CD14-positive monocyte (primary cell): ENCODE measurements at regions not wholly inside any gene's neighbourhood (a gene's known extent, or its start where the extent isn't known, plus 50 kb on each side); places are given as distances from the start of the nearest gene placed in this dataset.

Experiments
- DNase-seq, 3 donors: peaks; one replicate each; pipeline ENCODE4 v3.0.0-alpha.2; 2011 to 2022
- H2AFZ ChIP-seq: 2 replicates; pipeline ENCODE4 v1.6.0; 2012; ENCODE audit warnings: mild to moderate bottlenecking, low read depth, low read length, inconsistent platforms; ENCODE audit not compliant: insufficient read depth, poor library complexity, severe bottlenecking
- H3K27ac ChIP-seq, 2 donors: 1 replicate in 1 of 2; 2 replicates in 1 of 2; pipeline ENCODE4 v1.5.1; 2012 to 2013; ENCODE audit warnings: low read length in 2 of 2, control low read depth in 1 of 2, inconsistent platforms in 1 of 2, low read depth in 1 of 2, mild to moderate bottlenecking in 1 of 2
- H3K27me3 ChIP-seq, 2 donors: one replicate each; pipeline versions ENCODE4 v1.6.0 to v1.6.1; 2011 to 2013; ENCODE audit warnings: low read length in 2 of 2; ENCODE audit not compliant: control insufficient read depth in 2 of 2, insufficient read depth in 2 of 2
- H3K36me3 ChIP-seq, 2 donors: replicated peaks in 1 of 2; 1 replicate in 1 of 2; 2 replicates in 1 of 2; pipeline versions ENCODE4 v1.5.1 to v1.6.1; 2012 to 2013; ENCODE audit warnings: low read length in 2 of 2, control low read depth in 1 of 2, inconsistent platforms in 1 of 2, mild to moderate bottlenecking in 1 of 2; ENCODE audit not compliant: insufficient read depth in 2 of 2, control insufficient read depth in 1 of 2
- H3K4me1 ChIP-seq, 2 donors: 1 replicate in 1 of 2; 2 replicates in 1 of 2; pipeline versions ENCODE4 v1.5.1 to v1.6.1; 2012 to 2013; ENCODE audit warnings: low read length in 2 of 2, control low read depth in 1 of 2, inconsistent platforms in 1 of 2, mild to moderate bottlenecking in 1 of 2, moderate library complexity in 1 of 2; ENCODE audit not compliant: insufficient read depth in 2 of 2, control insufficient read depth in 1 of 2
- H3K4me2 ChIP-seq: replicated peaks from 2 replicates; pipeline ENCODE3; 2012; ENCODE audit warnings: low read length, moderate library complexity, mild to moderate bottlenecking; ENCODE audit not compliant: poor library complexity, severe bottlenecking; ENCODE audit errors: extremely low read depth
- H3K4me3 ChIP-seq, 3 experiments: fragments of 200-600 bp in 1 of 3; sonication (generic) in 1 of 3; replicated peaks in 1 of 3; 1 replicate in 2 of 3; 2 replicates in 1 of 3; pipeline ENCODE4 v1.5.1; 2011 to 2013; ENCODE audit warnings: low read length in 3 of 3, mild to moderate bottlenecking in 3 of 3, control low read depth in 2 of 3, low read depth in 2 of 3, inconsistent platforms in 1 of 3, moderate library complexity in 1 of 3
- H3K79me2 ChIP-seq: 2 replicates; pipeline ENCODE4 v1.6.0; 2012; ENCODE audit warnings: mild to moderate bottlenecking, control low read depth, inconsistent platforms, low read length, moderate library complexity; ENCODE audit not compliant: insufficient read depth
- H3K9ac ChIP-seq: 2 replicates; pipeline ENCODE4 v1.6.0; 2017; ENCODE audit warnings: low read length, mild to moderate bottlenecking; ENCODE audit not compliant: insufficient read depth, poor library complexity, severe bottlenecking
- H3K9me3 ChIP-seq, 2 donors: replicated peaks in 1 of 2; 1 replicate in 1 of 2; 2 replicates in 1 of 2; pipeline versions ENCODE4 v1.5.1 to v1.6.1; 2012 to 2013; ENCODE audit warnings: low read length in 2 of 2, control low read depth in 1 of 2; ENCODE audit not compliant: control insufficient read depth in 1 of 2, insufficient read depth in 1 of 2
- H4K20me1 ChIP-seq: 2 replicates; pipeline ENCODE4 v1.6.0; 2012; ENCODE audit warnings: mild to moderate bottlenecking, low read length, control low read depth, moderate library complexity; ENCODE audit not compliant: insufficient read depth
- H3K27ac Mint-ChIP-seq, 7 donors: one replicate each; pipeline ENCODE4 v1.8.0; 2020; ENCODE audit warnings: mild to moderate bottlenecking in 7 of 7, mixed read lengths in 7 of 7, moderate library complexity in 6 of 7, inconsistent platforms in 2 of 7
- H3K27me3 Mint-ChIP-seq, 3 donors: one replicate each; pipeline ENCODE4 v1.8.0; 2021 to 2022; ENCODE audit warnings: low read depth in 3 of 3, mild to moderate bottlenecking in 3 of 3, mixed read lengths in 3 of 3, moderate library complexity in 3 of 3, inconsistent platforms in 1 of 3
- H3K36me3 Mint-ChIP-seq, 2 donors: one replicate each; pipeline ENCODE4 v1.8.0; 2020; ENCODE audit warnings: mixed read lengths in 2 of 2, inconsistent platforms in 1 of 2, mild to moderate bottlenecking in 1 of 2
- H3K4me1 Mint-ChIP-seq: one replicate; pipeline ENCODE4 v1.8.0; 2020; ENCODE audit warnings: mild to moderate bottlenecking, mixed read lengths
- H3K4me3 Mint-ChIP-seq, 2 donors: one replicate each; pipeline ENCODE4 v1.8.0; 2020; ENCODE audit warnings: mild to moderate bottlenecking in 2 of 2, mixed read lengths in 2 of 2, moderate library complexity in 1 of 2
- H3K9me3 Mint-ChIP-seq, 7 donors: one replicate each; pipeline ENCODE4 v1.8.0; 2020 to 2022; ENCODE audit warnings: mixed read lengths in 7 of 7, mild to moderate bottlenecking in 6 of 7, moderate library complexity in 6 of 7, inconsistent platforms in 2 of 7
- WGBS: methylation state at CpG from one replicate; pipeline ENCODE4 v1.1.5; 2013; ENCODE audit warnings: missing lambda C conversion rate; ENCODE audit not compliant: insufficient coverage; 5-methylcytosine and 5-hydroxymethylcytosine counted together
- intact Hi-C, 2 donors: fragments of 100-400 bp; cut with micrococcal nuclease; formaldehyde crosslinking; loops; one replicate each; pipeline versions ENCODE4 v1.15.0 to v1.15.1; 2023
- TF ChIP-seq, protein P1 (sequence below): fragments of 200-600 bp; IDR thresholded peaks from one replicate; pipeline ENCODE4 v1.8.0; 2022; ENCODE audit warnings: antibody characterized with exemption, mild to moderate bottlenecking

DNA sequence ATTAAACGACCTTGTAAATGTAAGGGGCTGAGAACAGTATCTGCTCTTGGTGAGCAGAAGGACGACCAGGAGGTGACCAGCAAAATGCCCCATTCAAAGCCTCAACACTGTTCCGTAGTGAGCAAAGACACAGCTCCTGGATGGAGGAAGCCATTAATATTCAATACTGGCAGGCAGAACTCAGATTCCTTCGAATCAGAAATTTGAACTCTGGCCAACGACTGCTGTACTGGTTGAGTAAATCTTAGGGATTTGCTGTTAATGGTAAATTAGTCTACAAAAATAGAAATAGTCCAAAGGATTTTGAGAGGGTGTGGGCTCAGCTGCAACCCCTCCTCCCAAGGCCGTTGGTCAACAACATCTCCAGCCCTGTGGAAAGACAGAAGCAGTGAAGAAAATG lies 130.5 kb upstream of the PFKP start:
- no peak overlapping the region for H3K4me3 ChIP-seq
- Mint-ChIP-seq H3K9me3 (peaks cover 0 to 2% (median 0%) of the 10 kb centered on the region in 7 donors), H3K36me3 (no peaks in the 10 kb centered on the region), H3K27me3 (peaks cover 3 to 13% (median 11%) of the 10 kb centered on the region in 3 donors), H3K27ac (no peak overlapping the region), H3K4me1 (no peaks in the 10 kb centered on the region), H3K4me3 (no peak overlapping the region)
- intact Hi-C loops = no loop called here
- no peaks in the 10 kb centered on the region for H3K36me3 ChIP-seq
- no peaks in the 10 kb centered on the region for H4K20me1 ChIP-seq
- H3K4me2 ChIP-seq = no peak overlapping the region
- H3K9ac ChIP-seq = no peak overlapping the region
- no peaks in the 10 kb centered on the region for H3K27me3 ChIP-seq
- no peaks in the 10 kb centered on the region for H3K4me1 ChIP-seq
- no peak overlapping the region for H2AFZ ChIP-seq
- TF ChIP-seq, protein P1, sequence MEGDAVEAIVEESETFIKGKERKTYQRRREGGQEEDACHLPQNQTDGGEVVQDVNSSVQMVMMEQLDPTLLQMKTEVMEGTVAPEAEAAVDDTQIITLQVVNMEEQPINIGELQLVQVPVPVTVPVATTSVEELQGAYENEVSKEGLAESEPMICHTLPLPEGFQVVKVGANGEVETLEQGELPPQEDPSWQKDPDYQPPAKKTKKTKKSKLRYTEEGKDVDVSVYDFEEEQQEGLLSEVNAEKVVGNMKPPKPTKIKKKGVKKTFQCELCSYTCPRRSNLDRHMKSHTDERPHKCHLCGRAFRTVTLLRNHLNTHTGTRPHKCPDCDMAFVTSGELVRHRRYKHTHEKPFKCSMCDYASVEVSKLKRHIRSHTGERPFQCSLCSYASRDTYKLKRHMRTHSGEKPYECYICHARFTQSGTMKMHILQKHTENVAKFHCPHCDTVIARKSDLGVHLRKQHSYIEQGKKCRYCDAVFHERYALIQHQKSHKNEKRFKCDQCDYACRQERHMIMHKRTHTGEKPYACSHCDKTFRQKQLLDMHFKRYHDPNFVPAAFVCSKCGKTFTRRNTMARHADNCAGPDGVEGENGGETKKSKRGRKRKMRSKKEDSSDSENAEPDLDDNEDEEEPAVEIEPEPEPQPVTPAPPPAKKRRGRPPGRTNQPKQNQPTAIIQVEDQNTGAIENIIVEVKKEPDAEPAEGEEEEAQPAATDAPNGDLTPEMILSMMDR = no peak
- no peaks in the 10 kb centered on the region for H3K79me2 ChIP-seq
- no CpG with 5 or more reads among the region's 6 CpGs for WGBS
- DNase-seq = no peak
- H3K9me3 ChIP-seq = no peaks in the 10 kb centered on the region
- no peak overlapping the region for H3K27ac ChIP-seq

DNA sequence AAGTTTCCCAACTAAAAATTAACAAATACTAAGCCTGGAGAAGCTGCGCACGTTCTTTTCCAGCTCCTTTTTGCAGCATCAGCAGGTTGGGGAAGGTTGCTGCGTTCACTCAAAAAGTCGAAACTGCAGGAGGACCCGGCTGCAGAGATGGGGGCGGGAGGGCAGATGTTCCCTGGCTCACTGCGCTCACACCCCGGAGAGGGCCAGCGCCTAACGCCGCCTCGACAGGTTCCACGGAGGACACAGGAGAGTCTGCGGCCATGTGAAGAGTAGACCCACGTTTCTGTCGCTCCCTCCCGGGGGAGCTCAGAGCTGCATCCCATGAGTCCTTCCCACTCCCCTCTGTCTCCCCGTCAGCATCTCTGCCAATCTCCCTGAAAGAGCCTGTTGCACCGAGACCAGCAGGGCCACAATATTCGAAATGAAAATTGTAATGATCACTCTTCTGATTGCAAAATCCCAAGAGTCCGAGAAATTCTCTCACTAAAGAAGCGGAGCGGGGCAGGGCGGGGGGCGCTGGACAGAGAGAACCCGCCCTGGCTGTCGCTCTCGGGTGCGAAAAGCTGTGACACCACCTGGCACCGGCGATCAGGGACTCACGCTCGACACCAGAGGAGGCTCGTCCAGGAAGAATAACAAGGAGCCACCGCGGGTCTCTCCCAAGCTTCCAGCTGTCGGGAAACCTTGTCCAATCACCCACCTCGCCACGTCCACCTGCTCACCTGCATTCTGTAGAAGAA lies 131.5 kb upstream of the PFKP start:
- H3K4me1 Mint-ChIP-seq = no peaks in the 10 kb centered on the region

More for the DNA sequence above, 131.5 kb upstream of the PFKP start:
- Mint-ChIP-seq H3K27ac (no peak overlapping the region), H3K4me3 (no peak overlapping the region), H3K9me3 (peaks cover 0 to 3% (median 0%) of the 10 kb centered on the region in 7 donors), H3K27me3 (peaks cover 4 to 13% (median 6%) of the 10 kb centered on the region in 3 donors), H3K36me3 (no peaks in the 10 kb centered on the region)
- DNase-seq = no peak
- Histone ChIP-seq H3K4me3 (no peak overlapping the region), H3K9ac (no peak overlapping the region), H2AFZ (no peak overlapping the region), H3K4me1 (no peaks in the 10 kb centered on the region), H3K27ac (no peak overlapping the region), H3K79me2 (no peaks in the 10 kb centered on the region), H3K27me3 (no peaks in the 10 kb centered on the region), H3K9me3 (no peaks in the 10 kb centered on the region), H3K36me3 (no peaks in the 10 kb centered on the region), H4K20me1 (no peaks in the 10 kb centered on the region), H3K4me2 (no peak overlapping the region)
- 94% methylated on average over 38 of the region's 39 CpGs for WGBS
- intact Hi-C loops = no loop called here
- TF ChIP-seq, protein P1 = no peak
